ENCODE measurements at regions not wholly inside any gene's neighbourhood (a gene's known extent, or its start where the extent isn't known, plus 50 kb on each side); places are given as distances from the start of the nearest gene placed in this dataset.

DNA sequence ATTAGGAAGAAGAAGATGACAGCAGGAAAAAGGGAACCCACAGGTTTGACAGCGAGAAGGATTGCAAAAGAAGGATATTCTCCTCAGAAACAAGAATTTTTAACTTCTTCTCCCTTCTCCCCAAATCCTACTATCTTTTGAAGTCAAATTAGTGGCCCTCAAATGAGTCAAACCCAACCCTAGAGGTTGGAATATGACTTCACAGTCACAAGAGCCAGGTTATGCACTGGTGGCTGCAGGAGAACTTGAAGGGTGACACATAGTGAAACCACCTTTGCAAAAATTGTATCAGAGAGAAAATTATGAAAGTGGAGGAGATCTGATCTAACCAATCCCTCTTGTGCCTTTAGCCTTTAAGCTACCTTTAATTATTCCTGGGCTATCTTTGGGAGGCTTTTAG lies 386.2 kb upstream of the CCDC196 start:
- no peaks in the 10 kb centered on the region for H3K27me3 ChIP-seq (replicated peaks in 1 of 7)
- 68 to 93% (median 84%) methylated on average over 1 of the region's 1 CpG for WGBS, 5 donors
- no peak for TF ChIP-seq POLR2A (IDR thresholded peaks at IDR 0.05)
- TF ChIP-seq POLR2AphosphoS5 (IDR thresholded peaks at IDR 0.05) = no peak
- TF ChIP-seq, protein P1, sequence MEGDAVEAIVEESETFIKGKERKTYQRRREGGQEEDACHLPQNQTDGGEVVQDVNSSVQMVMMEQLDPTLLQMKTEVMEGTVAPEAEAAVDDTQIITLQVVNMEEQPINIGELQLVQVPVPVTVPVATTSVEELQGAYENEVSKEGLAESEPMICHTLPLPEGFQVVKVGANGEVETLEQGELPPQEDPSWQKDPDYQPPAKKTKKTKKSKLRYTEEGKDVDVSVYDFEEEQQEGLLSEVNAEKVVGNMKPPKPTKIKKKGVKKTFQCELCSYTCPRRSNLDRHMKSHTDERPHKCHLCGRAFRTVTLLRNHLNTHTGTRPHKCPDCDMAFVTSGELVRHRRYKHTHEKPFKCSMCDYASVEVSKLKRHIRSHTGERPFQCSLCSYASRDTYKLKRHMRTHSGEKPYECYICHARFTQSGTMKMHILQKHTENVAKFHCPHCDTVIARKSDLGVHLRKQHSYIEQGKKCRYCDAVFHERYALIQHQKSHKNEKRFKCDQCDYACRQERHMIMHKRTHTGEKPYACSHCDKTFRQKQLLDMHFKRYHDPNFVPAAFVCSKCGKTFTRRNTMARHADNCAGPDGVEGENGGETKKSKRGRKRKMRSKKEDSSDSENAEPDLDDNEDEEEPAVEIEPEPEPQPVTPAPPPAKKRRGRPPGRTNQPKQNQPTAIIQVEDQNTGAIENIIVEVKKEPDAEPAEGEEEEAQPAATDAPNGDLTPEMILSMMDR (IDR thresholded peaks at IDR 0.05 in 8 of 11, conservative IDR thresholded peaks at IDR 0.05 in 3 of 11) = no peak
- no peaks in the 10 kb centered on the region for H3K36me3 ChIP-seq
- no peak overlapping the region for H3K27ac ChIP-seq
- intact Hi-C loops (cut with DNase I; ENCODE audit: low total_unique reads) = no loop called here
- no peak overlapping the region for H3K4me3 ChIP-seq
- no peaks in the 10 kb centered on the region for H3K9me3 ChIP-seq
- H3K4me1 ChIP-seq = no peaks in the 10 kb centered on the region
- no peak for DNase-seq

DNA sequence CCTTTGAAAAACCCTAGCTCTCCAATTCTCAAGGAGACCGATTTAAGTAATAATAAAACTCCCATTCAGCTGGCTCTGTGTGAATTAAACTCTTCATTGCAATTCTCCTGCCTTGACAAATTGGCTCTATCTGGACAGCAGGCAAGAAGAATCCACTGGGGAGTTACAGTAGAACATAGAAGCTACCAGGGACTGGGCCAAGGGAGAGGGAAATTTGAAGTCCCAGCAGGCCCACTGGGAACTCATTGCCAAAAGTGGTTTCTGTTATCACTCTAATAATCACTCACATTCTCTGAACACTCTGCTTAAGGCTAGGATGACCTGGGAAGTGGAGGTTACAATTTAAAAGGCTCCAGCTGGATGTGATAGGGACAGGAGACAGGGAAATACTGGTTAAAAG lies 384.5 kb upstream of the CCDC196 start:
- Histone ChIP-seq H3K4me3 (no peak overlapping the region), H3K9me3 (no peaks in the 10 kb centered on the region), H3K27ac (no peak overlapping the region), H3K27me3 (replicated peaks in 1 of 7) (no peaks in the 10 kb centered on the region), H3K36me3 (no peaks in the 10 kb centered on the region), H3K4me1 (no peaks in the 10 kb centered on the region)
- TF ChIP-seq POLR2AphosphoS5 (IDR thresholded peaks at IDR 0.05) = no peak
- TF ChIP-seq POLR2A (IDR thresholded peaks at IDR 0.05) = no peak
- TF ChIP-seq, protein P1 (IDR thresholded peaks at IDR 0.05 in 8 of 11, conservative IDR thresholded peaks at IDR 0.05 in 3 of 11) = no peak
- intact Hi-C loops (cut with DNase I; ENCODE audit: low total_unique reads) = no loop called here
- WGBS, 5 donors = 81 to 100% (median 89%) methylated on average over 1 of the region's 1 CpG
- no peak for DNase-seq

DNA sequence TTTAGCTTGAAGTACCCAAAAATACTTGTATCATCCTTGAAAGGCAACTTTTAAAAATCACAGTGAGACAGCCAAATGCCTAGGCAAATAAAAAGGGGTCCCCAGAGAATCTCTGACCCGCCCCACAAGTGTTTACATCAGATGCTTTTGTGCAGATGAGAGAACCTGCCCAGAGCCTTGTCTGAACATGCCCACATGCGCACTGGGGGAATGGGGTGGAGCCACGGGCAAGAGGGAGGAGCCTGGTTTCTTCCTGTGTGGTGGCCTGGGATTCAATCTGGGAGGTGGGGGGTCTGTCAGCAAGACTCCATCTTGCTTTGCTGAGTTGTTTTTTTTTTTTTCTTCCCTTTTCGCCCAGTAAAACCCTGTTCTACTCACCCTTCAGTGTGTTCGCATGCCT lies 381.7 kb upstream of the CCDC196 start:
- intact Hi-C loops (cut with DNase I; ENCODE audit: low total_unique reads) = no loop called here
- H3K27me3 ChIP-seq (replicated peaks in 1 of 7) = no peaks in the 10 kb centered on the region
- no peak overlapping the region for H3K27ac ChIP-seq
- no peak for DNase-seq
- TF ChIP-seq POLR2AphosphoS5 (IDR thresholded peaks at IDR 0.05) (no peak), POLR2A (IDR thresholded peaks at IDR 0.05) (no peak)
- TF ChIP-seq, protein P1 (IDR thresholded peaks at IDR 0.05 in 8 of 11, conservative IDR thresholded peaks at IDR 0.05 in 3 of 11) = no peak
- H3K4me3 ChIP-seq = no peak overlapping the region
- no peaks in the 10 kb centered on the region for H3K9me3 ChIP-seq
- H3K4me1 ChIP-seq = no peaks in the 10 kb centered on the region
- H3K36me3 ChIP-seq = no peaks in the 10 kb centered on the region
- 85 to 93% (median 90%) methylated on average over 5 of the region's 5 CpGs for WGBS, 5 donors

DNA sequence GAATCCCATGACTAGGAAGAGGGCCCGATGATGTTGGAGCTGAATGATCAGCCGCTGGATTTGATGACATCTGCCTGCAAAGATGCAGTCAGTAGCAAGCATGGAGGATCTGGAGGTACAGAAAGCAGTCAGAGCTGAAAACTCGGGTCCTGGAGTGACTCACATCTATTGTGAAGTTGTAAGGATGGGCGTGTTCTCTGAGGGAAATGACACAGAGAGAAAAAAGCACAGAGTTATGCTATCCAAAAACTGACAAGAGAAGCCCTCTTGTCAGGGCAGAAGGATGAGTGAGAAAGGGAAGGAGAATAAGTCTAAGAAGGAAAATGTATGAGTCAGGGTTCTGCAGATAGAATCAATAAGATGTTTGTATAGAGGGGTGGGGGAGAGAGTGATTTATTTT lies 380.4 kb upstream of the CCDC196 start:
- no peaks in the 10 kb centered on the region for H3K9me3 ChIP-seq
- TF ChIP-seq POLR2A (IDR thresholded peaks at IDR 0.05) = no peak
- TF ChIP-seq POLR2AphosphoS5 (IDR thresholded peaks at IDR 0.05) = no peak
- TF ChIP-seq, protein P1 (IDR thresholded peaks at IDR 0.05 in 8 of 11, conservative IDR thresholded peaks at IDR 0.05 in 3 of 11) = no peak
- intact Hi-C loops (cut with DNase I; ENCODE audit: low total_unique reads) = no loop called here
- WGBS, 5 donors = 66 to 79% (median 71%) methylated on average over 4 of the region's 4 CpGs
- H3K27ac ChIP-seq = no peak overlapping the region
- no peak overlapping the region for H3K4me3 ChIP-seq
- H3K4me1 ChIP-seq = no peaks in the 10 kb centered on the region
- H3K36me3 ChIP-seq = no peaks in the 10 kb centered on the region
- DNase-seq = no peak
- H3K27me3 ChIP-seq (replicated peaks in 1 of 7) = no peaks in the 10 kb centered on the region
